Spinal cord (tissue), 9 donors: ENCODE measurements at regions not wholly inside any gene's neighbourhood (a gene's known extent, or its start where the extent isn't known, plus 50 kb on each side); places are given as distances from the start of the nearest gene placed in this dataset.

Experiments used
- DNase-seq, 6 donors: peaks; one replicate each; pipeline versions ENCODE4 v3.0.0 to v3.0.0-alpha.2; 2013 to 2015; ENCODE audit warnings: low spot score in 6 of 6, low read depth in 4 of 6
- H3K27ac ChIP-seq: one replicate; pipeline ENCODE4 v1.5.1; 2013; ENCODE audit warnings: low read depth, low read length, control low read depth
- H3K27me3 ChIP-seq: one replicate; pipeline ENCODE4 v1.6.1; 2013; ENCODE audit warnings: low read length; ENCODE audit not compliant: control insufficient read depth, insufficient read depth
- H3K36me3 ChIP-seq: one replicate; pipeline ENCODE4 v1.6.1; 2013; ENCODE audit warnings: low read length; ENCODE audit not compliant: control insufficient read depth, insufficient read depth
- H3K4me1 ChIP-seq: one replicate; pipeline ENCODE4 v1.6.1; 2013; ENCODE audit warnings: low read length; ENCODE audit not compliant: control insufficient read depth, insufficient read depth
- H3K4me3 ChIP-seq: one replicate; pipeline ENCODE4 v1.5.1; 2013; ENCODE audit warnings: low read depth, low read length, control low read depth
- H3K9me3 ChIP-seq: one replicate; pipeline ENCODE4 v1.6.1; 2013; ENCODE audit warnings: low read length; ENCODE audit not compliant: control insufficient read depth, insufficient read depth
- WGBS: methylation state at CpG from one replicate; pipeline ENCODE4 v1.1.5; 2013; ENCODE audit warnings: missing lambda C conversion rate; ENCODE audit not compliant: insufficient coverage; 5-methylcytosine and 5-hydroxymethylcytosine counted together
- donor health status: healthy.

- H3K27ac ChIP-seq: no peak overlapping the region
- no peaks in the 10 kb centered on the region for H3K27me3 ChIP-seq
- DNase-seq: no peak
- H3K4me1 ChIP-seq: no peaks in the 10 kb centered on the region
- H3K36me3 ChIP-seq: no peaks in the 10 kb centered on the region
- no peak overlapping the region for H3K4me3 ChIP-seq
- no peaks in the 10 kb centered on the region for H3K9me3 ChIP-seq
These were observed 342.2 kb downstream of the ETNK1 start for GRCh38 chr12:22967171-22967570.

- no peaks in the 10 kb centered on the region for H3K4me1 ChIP-seq
- H3K9me3 ChIP-seq: no peaks in the 10 kb centered on the region
- H3K36me3 ChIP-seq: no peaks in the 10 kb centered on the region
- WGBS: no CpG with 5 or more reads among the region's 4 CpGs
- H3K27me3 ChIP-seq: no peaks in the 10 kb centered on the region
- H3K27ac ChIP-seq: no peak overlapping the region
- no peak overlapping the region for H3K4me3 ChIP-seq
- no peak for DNase-seq
These were observed 344.6 kb downstream of the ETNK1 start for GRCh38 chr12:22969521-22969920.

DNA sequence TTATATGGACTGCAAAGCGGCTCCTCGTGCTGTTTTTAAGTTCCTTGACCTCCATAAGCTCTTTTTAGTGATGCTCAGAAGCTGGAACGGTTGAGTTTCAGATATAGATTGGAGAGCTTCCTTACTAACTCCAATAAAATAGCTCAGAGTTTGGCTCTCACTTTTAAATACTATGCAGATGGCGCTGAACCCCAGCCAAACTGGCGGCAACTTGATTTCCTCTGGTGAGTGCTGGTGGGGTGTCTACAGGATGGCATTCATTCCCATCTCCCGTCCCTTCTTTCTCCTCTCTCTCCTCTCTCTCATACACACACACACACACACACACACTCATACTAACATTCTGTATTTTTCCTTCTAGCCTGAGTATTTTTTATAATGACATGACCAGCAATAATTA is 346.3 kb downstream of the ETNK1 start:
- no peak overlapping the region for H3K4me3 ChIP-seq
- no peaks in the 10 kb centered on the region for H3K4me1 ChIP-seq
- no peaks in the 10 kb centered on the region for H3K9me3 ChIP-seq
- H3K27me3 ChIP-seq: no peaks in the 10 kb centered on the region
- no peak overlapping the region for H3K27ac ChIP-seq
- DNase-seq: peak in 1 of 6 donors; percentile 85
- no peaks in the 10 kb centered on the region for H3K36me3 ChIP-seq
- no CpG with 5 or more reads among the region's 6 CpGs for WGBS

- DNase-seq: peak in 1 of 6 donors; percentile 66
- no peaks in the 10 kb centered on the region for H3K9me3 ChIP-seq
- no peaks in the 10 kb centered on the region for H3K27me3 ChIP-seq
- no peak overlapping the region for H3K4me3 ChIP-seq
- H3K27ac ChIP-seq: no peak overlapping the region
- H3K4me1 ChIP-seq: no peaks in the 10 kb centered on the region
- 66% methylated on average over 5 of the region's 12 CpGs for WGBS
- no peaks in the 10 kb centered on the region for H3K36me3 ChIP-seq
These were observed 346.8 kb downstream of the ETNK1 start for GRCh38 chr12:22971701-22972191.

- no peak for DNase-seq
- Histone ChIP-seq H3K9me3 (no peaks in the 10 kb centered on the region), H3K4me1 (no peaks in the 10 kb centered on the region), H3K27ac (no peak overlapping the region), H3K36me3 (no peaks in the 10 kb centered on the region), H3K27me3 (no peaks in the 10 kb centered on the region), H3K4me3 (no peak overlapping the region)
These were observed 349.9 kb downstream of the ETNK1 start for GRCh38 chr12:22974865-22975264.

- Histone ChIP-seq H3K36me3 (no peaks in the 10 kb centered on the region), H3K9me3 (no peaks in the 10 kb centered on the region), H3K27ac (no peak overlapping the region), H3K4me3 (no peak overlapping the region), H3K27me3 (no peaks in the 10 kb centered on the region), H3K4me1 (no peaks in the 10 kb centered on the region)
- no CpG with 5 or more reads among the region's 2 CpGs for WGBS
- DNase-seq: no peak
These were observed 354.0 kb downstream of the ETNK1 start for GRCh38 chr12:22978962-22979361.

- WGBS: 48% methylated on average over 3 of the region's 5 CpGs
- Histone ChIP-seq H3K27me3 (no peaks in the 10 kb centered on the region), H3K27ac (no peak overlapping the region), H3K36me3 (no peaks in the 10 kb centered on the region), H3K9me3 (no peaks in the 10 kb centered on the region), H3K4me1 (no peaks in the 10 kb centered on the region), H3K4me3 (no peak overlapping the region)
- DNase-seq: no peak
These were observed 355.0 kb downstream of the ETNK1 start for GRCh38 chr12:22979854-22980469.

- Histone ChIP-seq H3K9me3 (no peaks in the 10 kb centered on the region), H3K4me1 (no peaks in the 10 kb centered on the region), H3K4me3 (no peak overlapping the region), H3K27me3 (no peaks in the 10 kb centered on the region), H3K36me3 (no peaks in the 10 kb centered on the region), H3K27ac (no peak overlapping the region)
- no peak for DNase-seq
- WGBS: 100% methylated on average over 2 of the region's 3 CpGs
These were observed 356.7 kb downstream of the ETNK1 start for GRCh38 chr12:22981711-22982110.

- Histone ChIP-seq H3K36me3 (no peaks in the 10 kb centered on the region), H3K9me3 (no peaks in the 10 kb centered on the region), H3K4me1 (no peaks in the 10 kb centered on the region), H3K4me3 (no peak overlapping the region), H3K27me3 (no peaks in the 10 kb centered on the region), H3K27ac (no peak overlapping the region)
- 44% methylated on average over 3 of the region's 13 CpGs for WGBS
- no peak for DNase-seq
These were observed 357.7 kb downstream of the ETNK1 start for GRCh38 chr12:22982635-22983034.

- Histone ChIP-seq H3K27ac (no peak overlapping the region), H3K4me1 (no peaks in the 10 kb centered on the region), H3K27me3 (no peaks in the 10 kb centered on the region), H3K4me3 (no peak overlapping the region), H3K9me3 (no peaks in the 10 kb centered on the region), H3K36me3 (no peaks in the 10 kb centered on the region)
- WGBS: no CpG with 5 or more reads among the region's 1 CpG
- DNase-seq: no peak
These were observed 362.0 kb downstream of the ETNK1 start for GRCh38 chr12:22986997-22987396.
